Retinal pigment epithelial cell (primary cell): ENCODE measurements at regions not wholly inside any gene's neighbourhood (a gene's known extent, or its start where the extent isn't known, plus 50 kb on each side); places are given as distances from the start of the nearest gene placed in this dataset.

ENCODE experiments used
- DNase-seq: peaks from one replicate; pipeline ENCODE4 v3.0.0-alpha.2; 2010; ENCODE audit warnings: low read depth
- H3K4me3 ChIP-seq: 2 replicates; pipeline ENCODE4 v1.5.1; 2011; ENCODE audit warnings: mild to moderate bottlenecking, low read length, control low read depth, moderate library complexity
- CTCF ChIP-seq: conservative IDR thresholded peaks from 2 replicates; pipeline ENCODE4 v1.5.1; 2011; ENCODE audit warnings: low read depth, low read length, control low read depth, inconsistent platforms

- no peak for DNase-seq
- no peak for TF ChIP-seq CTCF
- no peak overlapping the region for H3K4me3 ChIP-seq
Observed at GRCh38 chr13:33639158-33639557, 178.8 kb upstream of the RFC3 start.

- H3K4me3 ChIP-seq, result no peak overlapping the region
- DNase-seq, result no peak
- no peak for TF ChIP-seq CTCF
Observed at GRCh38 chr13:33639626-33640080, 178.3 kb upstream of the RFC3 start.

- no peak for DNase-seq
- H3K4me3 ChIP-seq, result no peak overlapping the region
- no peak for TF ChIP-seq CTCF
Observed at GRCh38 chr13:33640832-33641231, 177.1 kb upstream of the RFC3 start.

- H3K4me3 ChIP-seq, result no peak overlapping the region
- DNase-seq, result no peak
- no peak for TF ChIP-seq CTCF
Observed at GRCh38 chr13:33642374-33643065, 175.4 kb upstream of the RFC3 start.

GRCh38 chr13:33644581-33645543 is 173.1 kb upstream of the RFC3 start:
- DNase-seq, result no peak
- TF ChIP-seq CTCF, result no peak
- no peak overlapping the region for H3K4me3 ChIP-seq

- no peak for TF ChIP-seq CTCF
- no peak for DNase-seq
- no peak overlapping the region for H3K4me3 ChIP-seq
Observed at GRCh38 chr13:33645591-33646554, 172.1 kb upstream of the RFC3 start.
